PFSK-1 (cell line): ENCODE measurements at regions not wholly inside any gene's neighbourhood (a gene's known extent, or its start where the extent isn't known, plus 50 kb on each side); places are given as distances from the start of the nearest gene placed in this dataset.

ENCODE experiments used
- FOXP2 ChIP-seq: optimal IDR thresholded peaks from 2 replicates; pipeline ENCODE3; 2011; ENCODE audit warnings: borderline replicate concordance, control low read depth, inconsistent platforms; ENCODE audit not compliant: insufficient read depth; ENCODE audit errors: extremely low read length, extremely low read depth
- POLR2AphosphoS5 ChIP-seq: IDR thresholded peaks from 2 replicates; pipeline ENCODE4 v1.6.1; 2012; ENCODE audit warnings: low read depth, mild to moderate bottlenecking, control low read depth, low read length, moderate library complexity
- SIN3A ChIP-seq: IDR thresholded peaks from 2 replicates; pipeline ENCODE4 v1.6.1; 2012; ENCODE audit warnings: mild to moderate bottlenecking, low read length, moderate library complexity, borderline replicate concordance; ENCODE audit not compliant: insufficient read depth
- TAF1 ChIP-seq: IDR thresholded peaks from 2 replicates; pipeline ENCODE4 v1.6.1; 2012; ENCODE audit warnings: low read length, control low read depth, borderline replicate concordance; ENCODE audit not compliant: insufficient read depth
- TF ChIP-seq, protein P1 (sequence below), 2 experiments: IDR thresholded peaks; 2 replicates each; pipeline versions ENCODE4 v1.6.1 to v1.8.0; 2011 to 2012; ENCODE audit warnings: low read depth in 2 of 2, low read length in 2 of 2, control low read depth in 1 of 2, inconsistent platforms in 1 of 2, mild to moderate bottlenecking in 1 of 2, moderate library complexity in 1 of 2; ENCODE audit not compliant: insufficient read depth in 1 of 2

DNA sequence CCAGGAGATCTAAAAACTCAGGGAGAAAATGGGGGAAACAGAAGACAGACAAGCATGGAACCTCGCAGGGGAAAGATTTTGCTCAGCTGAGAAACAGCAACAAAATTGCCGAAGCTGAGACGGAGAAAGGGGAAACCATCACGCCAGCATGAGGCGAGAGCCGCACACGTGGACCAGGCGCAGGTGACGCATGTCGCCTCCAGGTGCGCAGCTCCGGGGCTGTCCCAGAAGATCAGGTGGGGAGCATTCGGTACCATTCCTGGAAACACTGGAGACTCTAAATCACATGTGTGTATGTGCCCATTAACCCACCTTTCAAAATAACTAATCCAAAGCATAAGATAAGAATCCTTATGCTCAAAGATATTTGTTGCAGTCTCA, 121.7 kb downstream of the BRD1 start:
- no peak for TF ChIP-seq POLR2AphosphoS5
- TF ChIP-seq TAF1: no peak
- TF ChIP-seq, protein P1, sequence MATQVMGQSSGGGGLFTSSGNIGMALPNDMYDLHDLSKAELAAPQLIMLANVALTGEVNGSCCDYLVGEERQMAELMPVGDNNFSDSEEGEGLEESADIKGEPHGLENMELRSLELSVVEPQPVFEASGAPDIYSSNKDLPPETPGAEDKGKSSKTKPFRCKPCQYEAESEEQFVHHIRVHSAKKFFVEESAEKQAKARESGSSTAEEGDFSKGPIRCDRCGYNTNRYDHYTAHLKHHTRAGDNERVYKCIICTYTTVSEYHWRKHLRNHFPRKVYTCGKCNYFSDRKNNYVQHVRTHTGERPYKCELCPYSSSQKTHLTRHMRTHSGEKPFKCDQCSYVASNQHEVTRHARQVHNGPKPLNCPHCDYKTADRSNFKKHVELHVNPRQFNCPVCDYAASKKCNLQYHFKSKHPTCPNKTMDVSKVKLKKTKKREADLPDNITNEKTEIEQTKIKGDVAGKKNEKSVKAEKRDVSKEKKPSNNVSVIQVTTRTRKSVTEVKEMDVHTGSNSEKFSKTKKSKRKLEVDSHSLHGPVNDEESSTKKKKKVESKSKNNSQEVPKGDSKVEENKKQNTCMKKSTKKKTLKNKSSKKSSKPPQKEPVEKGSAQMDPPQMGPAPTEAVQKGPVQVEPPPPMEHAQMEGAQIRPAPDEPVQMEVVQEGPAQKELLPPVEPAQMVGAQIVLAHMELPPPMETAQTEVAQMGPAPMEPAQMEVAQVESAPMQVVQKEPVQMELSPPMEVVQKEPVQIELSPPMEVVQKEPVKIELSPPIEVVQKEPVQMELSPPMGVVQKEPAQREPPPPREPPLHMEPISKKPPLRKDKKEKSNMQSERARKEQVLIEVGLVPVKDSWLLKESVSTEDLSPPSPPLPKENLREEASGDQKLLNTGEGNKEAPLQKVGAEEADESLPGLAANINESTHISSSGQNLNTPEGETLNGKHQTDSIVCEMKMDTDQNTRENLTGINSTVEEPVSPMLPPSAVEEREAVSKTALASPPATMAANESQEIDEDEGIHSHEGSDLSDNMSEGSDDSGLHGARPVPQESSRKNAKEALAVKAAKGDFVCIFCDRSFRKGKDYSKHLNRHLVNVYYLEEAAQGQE (IDR thresholded peaks at IDR 0.05; ENCODE audit: insufficient read depth in 1 of 2, low read depth in 2 of 2, low read length in 2 of 2): no peak
- TF ChIP-seq SIN3A: no peak
- no peak for TF ChIP-seq FOXP2
